Choroid plexus epithelial cell (primary cell): ENCODE measurements at regions not wholly inside any gene's neighbourhood (a gene's known extent, or its start where the extent isn't known, plus 50 kb on each side); places are given as distances from the start of the nearest gene placed in this dataset.

Source experiments
- DNase-seq: peaks from one replicate; pipeline ENCODE4 v3.0.0-alpha.2; 2010; ENCODE audit warnings: low read depth
- H3K4me3 ChIP-seq: 2 replicates; pipeline ENCODE4 v1.5.1; 2011; ENCODE audit warnings: low read depth, mild to moderate bottlenecking, control low read depth, low read length, moderate library complexity
- CTCF ChIP-seq: conservative IDR thresholded peaks from 2 replicates; pipeline ENCODE4 v1.5.1; 2011; ENCODE audit warnings: low read depth, mild to moderate bottlenecking, control low read depth, inconsistent platforms, low read length, moderate library complexity

GRCh38 chr3:144931590-144931989, 960.0 kb downstream of the DIPK2A start:
- no peak overlapping the region for H3K4me3 ChIP-seq
- DNase-seq: no peak
- no peak for TF ChIP-seq CTCF

GRCh38 chr3:144942093-144942837, 970.6 kb downstream of the DIPK2A start:
- TF ChIP-seq CTCF: no peak
- no peak overlapping the region for H3K4me3 ChIP-seq
- peak; percentile 69 for DNase-seq

DNA sequence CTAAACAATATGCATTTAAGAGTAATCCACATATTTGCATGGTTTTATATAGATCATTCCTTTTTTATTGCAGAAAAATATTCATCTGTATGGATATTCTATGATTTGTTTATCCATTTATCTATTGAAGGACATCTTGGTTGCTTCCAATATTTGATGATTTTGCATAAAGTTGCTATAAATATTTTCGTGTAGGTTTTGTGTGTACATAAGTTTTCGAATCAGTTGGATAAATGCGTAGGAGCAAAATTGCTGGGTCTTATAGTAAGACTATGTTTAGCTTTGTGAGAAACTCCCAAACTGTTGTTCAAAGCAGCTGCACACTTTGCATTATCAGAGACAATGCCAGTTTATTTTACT, 971.2 kb downstream of the DIPK2A start:
- no peak overlapping the region for H3K4me3 ChIP-seq
- no peak for TF ChIP-seq CTCF
- DNase-seq: no peak

GRCh38 chr3:144947895-144948294, 976.3 kb downstream of the DIPK2A start:
- TF ChIP-seq CTCF: no peak
- no peak overlapping the region for H3K4me3 ChIP-seq
- DNase-seq: no peak

- no peak for TF ChIP-seq CTCF
- DNase-seq: no peak
- no peak overlapping the region for H3K4me3 ChIP-seq
These were observed 977.1 kb downstream of the DIPK2A start for GRCh38 chr3:144948711-144949110.

DNA sequence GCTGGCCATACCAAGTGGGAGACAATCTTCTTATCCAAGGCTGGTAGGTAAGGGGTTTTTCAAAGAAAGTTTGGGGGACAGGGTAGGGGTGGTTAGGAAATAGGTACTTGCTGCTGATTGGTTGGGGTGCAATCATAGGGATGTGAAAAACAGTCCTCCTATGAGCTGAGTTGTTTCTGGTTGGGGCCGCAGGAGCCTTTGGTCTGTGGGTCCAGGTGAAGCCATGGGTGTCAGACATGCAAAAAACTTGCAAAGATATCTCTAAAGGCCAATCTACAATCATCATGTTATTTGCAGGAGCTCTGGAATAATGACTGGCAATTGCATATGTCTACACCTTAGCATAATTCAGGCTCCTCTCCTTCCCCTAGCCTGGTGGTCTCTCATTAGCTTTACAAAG, 982.3 kb downstream of the DIPK2A start:
- DNase-seq: no peak
- H3K4me3 ChIP-seq: no peak overlapping the region
- no peak for TF ChIP-seq CTCF

DNA sequence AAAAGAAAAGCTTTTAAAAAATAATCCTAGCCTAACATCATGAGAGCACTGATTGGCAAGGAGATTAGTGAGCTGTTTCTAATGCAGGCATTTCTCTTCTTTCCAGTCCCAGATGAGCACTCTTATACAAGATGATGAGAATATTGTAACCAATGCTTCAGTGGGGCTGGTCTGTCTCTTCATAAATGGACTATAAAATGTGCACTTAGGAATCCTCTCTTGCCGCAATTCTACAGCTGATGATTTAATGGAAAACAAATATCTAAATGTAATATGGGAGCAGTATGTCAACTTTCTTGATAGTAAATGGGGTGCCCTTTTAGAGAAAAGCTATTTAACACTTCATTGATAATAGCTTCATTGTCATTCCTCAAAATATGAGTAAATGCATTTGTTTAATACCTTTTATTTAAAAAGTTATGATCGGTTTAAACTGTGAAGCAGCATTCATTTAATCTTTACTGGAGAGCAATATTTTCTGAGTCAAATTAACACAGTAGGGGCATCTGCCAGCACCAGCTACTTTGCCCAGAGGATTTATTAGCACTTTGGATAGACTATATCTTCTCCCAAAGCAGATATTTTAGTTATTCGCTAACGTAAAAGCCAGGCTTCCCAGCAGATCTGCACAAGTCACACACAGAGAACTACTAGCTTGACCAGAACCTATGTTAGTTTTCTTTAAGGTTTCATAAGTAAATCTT, 985.9 kb downstream of the DIPK2A start:
- no peak for DNase-seq
- no peak overlapping the region for H3K4me3 ChIP-seq
- TF ChIP-seq CTCF: no peak
